Fibroblast of the aortic adventitia (primary cell): ENCODE measurements at regions not wholly inside any gene's neighbourhood (a gene's known extent, or its start where the extent isn't known, plus 50 kb on each side); places are given as distances from the start of the nearest gene placed in this dataset.

Experiments used
- DNase-seq: peaks from one replicate; pipeline ENCODE4 v3.0.0-alpha.2; 2010; ENCODE audit warnings: low read depth
- H3K4me3 ChIP-seq: 2 replicates; pipeline ENCODE4 v1.5.1; 2011; ENCODE audit warnings: low read depth, mild to moderate bottlenecking, control low read depth, low read length, moderate library complexity
- CTCF ChIP-seq: IDR thresholded peaks from 2 replicates; pipeline ENCODE4 v1.5.1; 2011; ENCODE audit warnings: mild to moderate bottlenecking, low read length, control low read depth, inconsistent platforms; ENCODE audit not compliant: insufficient read depth

- no peak for TF ChIP-seq CTCF
- no peak overlapping the region for H3K4me3 ChIP-seq
- DNase-seq: no peak
These were observed 144.3 kb upstream of the ZMIZ1 start for GRCh38 chr10:78924319-78925003.

GRCh38 chr10:78925275-78925674, 143.5 kb upstream of the ZMIZ1 start:
- H3K4me3 ChIP-seq: no peak overlapping the region
- DNase-seq: no peak
- TF ChIP-seq CTCF: no peak

GRCh38 chr10:78925800-78926319, 142.9 kb upstream of the ZMIZ1 start:
- no peak overlapping the region for H3K4me3 ChIP-seq
- TF ChIP-seq CTCF: no peak
- DNase-seq: peak; percentile 98

- no peak for DNase-seq
- no peak overlapping the region for H3K4me3 ChIP-seq
- TF ChIP-seq CTCF: no peak
These were observed 141.3 kb upstream of the ZMIZ1 start for GRCh38 chr10:78927257-78927995.

GRCh38 chr10:78928330-78928729, 140.4 kb upstream of the ZMIZ1 start:
- no peak overlapping the region for H3K4me3 ChIP-seq
- no peak for DNase-seq
- TF ChIP-seq CTCF: no peak

- no peak for DNase-seq
- no peak for TF ChIP-seq CTCF
These were observed 139.2 kb upstream of the ZMIZ1 start for GRCh38 chr10:78929541-78929940.

More at GRCh38 chr10:78929541-78929940, 139.2 kb upstream of the ZMIZ1 start:
- no peak overlapping the region for H3K4me3 ChIP-seq
